ENCODE measurements at regions not wholly inside any gene's neighbourhood (a gene's known extent, or its start where the extent isn't known, plus 50 kb on each side); places are given as distances from the start of the nearest gene placed in this dataset.

- no peak for TF ChIP-seq EZH2 (IDR thresholded peaks at IDR 0.05)
- no peak for TF ChIP-seq POLR2AphosphoS5 (IDR thresholded peaks at IDR 0.05; ENCODE audit: borderline replicate concordance, low read depth, low read length)
Observed at GRCh38 chr22:44639891-44640617, 62.0 kb upstream of the PRR5 start.
